Adipocyte (in vitro differentiated cells): ENCODE measurements at regions not wholly inside any gene's neighbourhood (a gene's known extent, or its start where the extent isn't known, plus 50 kb on each side); places are given as distances from the start of the nearest gene placed in this dataset.

Experiments used
- DNase-seq: peaks from one replicate; pipeline ENCODE4 v3.0.0-alpha.2; 2015; ENCODE audit warnings: low read depth
- H3K27me3 ChIP-seq: replicated peaks from 2 replicates; pipeline ENCODE4 v1.7.0; 2013; ENCODE audit warnings: mild to moderate bottlenecking, low read length, moderate library complexity; ENCODE audit not compliant: control insufficient read depth, insufficient read depth
- H3K36me3 ChIP-seq: 2 replicates; pipeline ENCODE4 v1.7.0; 2013; ENCODE audit warnings: low read length, mild to moderate bottlenecking, moderate library complexity; ENCODE audit not compliant: control insufficient read depth, insufficient read depth, severe bottlenecking
- H3K4me1 ChIP-seq: 2 replicates; pipeline ENCODE4 v1.7.0; 2013; ENCODE audit warnings: mild to moderate bottlenecking, low read length, moderate library complexity; ENCODE audit not compliant: control insufficient read depth, insufficient read depth
- H3K4me3 ChIP-seq: 2 replicates; pipeline ENCODE4 v1.7.0; 2013; ENCODE audit warnings: mild to moderate bottlenecking, low read length, moderate library complexity
- H3K9ac ChIP-seq: 2 replicates; pipeline ENCODE4 v1.7.0; 2013; ENCODE audit warnings: mild to moderate bottlenecking, low read length, moderate library complexity
- H3K9me3 ChIP-seq: 2 replicates; pipeline ENCODE4 v1.7.0; 2013; ENCODE audit warnings: mild to moderate bottlenecking, low read length, moderate library complexity; ENCODE audit not compliant: control insufficient read depth

- Histone ChIP-seq H3K9ac (no peak overlapping the region), H3K9me3 (no peaks in the 10 kb centered on the region), H3K4me1 (no peaks in the 10 kb centered on the region), H3K36me3 (no peaks in the 10 kb centered on the region), H3K27me3 (no peaks in the 10 kb centered on the region), H3K4me3 (no peak overlapping the region)
- DNase-seq, result no peak
These were observed 57.0 kb downstream of the SEC61G start for GRCh38 chr7:54701982-54702381.

- no peak for DNase-seq
These were observed 59.3 kb downstream of the SEC61G start for GRCh38 chr7:54699715-54700114.

GRCh38 chr7:54697659-54698186, 61.3 kb downstream of the SEC61G start:
- no peak for DNase-seq
- Histone ChIP-seq H3K9ac (no peak overlapping the region), H3K27me3 (no peaks in the 10 kb centered on the region), H3K4me1 (no peaks in the 10 kb centered on the region), H3K36me3 (no peaks in the 10 kb centered on the region), H3K9me3 (no peaks in the 10 kb centered on the region), H3K4me3 (no peak overlapping the region)

More at GRCh38 chr7:54699715-54700114, 59.3 kb downstream of the SEC61G start:
- H3K27me3 ChIP-seq, result no peaks in the 10 kb centered on the region
- no peaks in the 10 kb centered on the region for H3K9me3 ChIP-seq
- no peaks in the 10 kb centered on the region for H3K4me1 ChIP-seq
- no peak overlapping the region for H3K4me3 ChIP-seq
- no peaks in the 10 kb centered on the region for H3K36me3 ChIP-seq
- no peak overlapping the region for H3K9ac ChIP-seq

- Histone ChIP-seq H3K9me3 (no peaks in the 10 kb centered on the region), H3K36me3 (no peaks in the 10 kb centered on the region), H3K27me3 (peaks cover 3% of the 10 kb centered on the region), H3K9ac (no peak overlapping the region), H3K4me1 (no peaks in the 10 kb centered on the region), H3K4me3 (no peak overlapping the region)
- no peak for DNase-seq
These were observed 68.1 kb downstream of the SEC61G start for GRCh38 chr7:54690892-54691291.

- no peaks in the 10 kb centered on the region for H3K4me1 ChIP-seq
- no peak for DNase-seq
These were observed 69.0 kb downstream of the SEC61G start for GRCh38 chr7:54690050-54690443.

GRCh38 chr7:54689394-54690049, 69.5 kb downstream of the SEC61G start:
- Histone ChIP-seq H3K36me3 (no peaks in the 10 kb centered on the region), H3K4me3 (no peak overlapping the region), H3K9me3 (no peaks in the 10 kb centered on the region), H3K9ac (no peak overlapping the region), H3K4me1 (no peaks in the 10 kb centered on the region), H3K27me3 (peaks cover 3% of the 10 kb centered on the region)
- DNase-seq, result no peak

More at GRCh38 chr7:54690050-54690443, 69.0 kb downstream of the SEC61G start:
- H3K36me3 ChIP-seq, result no peaks in the 10 kb centered on the region
- no peak overlapping the region for H3K9ac ChIP-seq
- no peaks in the 10 kb centered on the region for H3K9me3 ChIP-seq
- no peak overlapping the region for H3K4me3 ChIP-seq
- H3K27me3 ChIP-seq, result peaks cover 3% of the 10 kb centered on the region

GRCh38 chr7:54687462-54688212, 71.4 kb downstream of the SEC61G start:
- Histone ChIP-seq H3K27me3 (peaks cover 3% of the 10 kb centered on the region), H3K9ac (no peak overlapping the region), H3K4me3 (no peak overlapping the region), H3K36me3 (no peaks in the 10 kb centered on the region), H3K4me1 (no peaks in the 10 kb centered on the region), H3K9me3 (no peaks in the 10 kb centered on the region)
- DNase-seq, result no peak

- H3K4me3 ChIP-seq, result no peak overlapping the region
- no peak overlapping the region for H3K9ac ChIP-seq
- H3K36me3 ChIP-seq, result no peaks in the 10 kb centered on the region
- H3K4me1 ChIP-seq, result no peaks in the 10 kb centered on the region
- no peaks in the 10 kb centered on the region for H3K27me3 ChIP-seq
- DNase-seq, result no peak
- no peaks in the 10 kb centered on the region for H3K9me3 ChIP-seq
These were observed 78.5 kb downstream of the SEC61G start for GRCh38 chr7:54680377-54681005.

- no peak for DNase-seq
- Histone ChIP-seq H3K27me3 (no peaks in the 10 kb centered on the region), H3K9me3 (no peaks in the 10 kb centered on the region), H3K4me3 (no peak overlapping the region), H3K4me1 (no peaks in the 10 kb centered on the region), H3K9ac (no peak overlapping the region), H3K36me3 (no peaks in the 10 kb centered on the region)
These were observed 79.6 kb downstream of the SEC61G start for GRCh38 chr7:54679490-54679817.

GRCh38 chr7:54678763-54679489, 80.1 kb downstream of the SEC61G start:
- Histone ChIP-seq H3K36me3 (no peaks in the 10 kb centered on the region), H3K9ac (no peak overlapping the region), H3K27me3 (no peaks in the 10 kb centered on the region), H3K4me1 (no peaks in the 10 kb centered on the region), H3K4me3 (no peak overlapping the region), H3K9me3 (no peaks in the 10 kb centered on the region)
- no peak for DNase-seq

- no peaks in the 10 kb centered on the region for H3K4me1 ChIP-seq
- H3K9me3 ChIP-seq, result no peaks in the 10 kb centered on the region
- no peak overlapping the region for H3K9ac ChIP-seq
- no peaks in the 10 kb centered on the region for H3K36me3 ChIP-seq
- no peak for DNase-seq
- no peaks in the 10 kb centered on the region for H3K27me3 ChIP-seq
- no peak overlapping the region for H3K4me3 ChIP-seq
These were observed 84.1 kb downstream of the SEC61G start for GRCh38 chr7:54674891-54675290.
